Activated B cell treated with CpG ODN at 0.5 μM for 24 hours (primary cell): ENCODE measurements at regions not wholly inside any gene's neighbourhood (a gene's known extent, or its start where the extent isn't known, plus 50 kb on each side); places are given as distances from the start of the nearest gene placed in this dataset.

ENCODE experiments used
- ATAC-seq: fragments of 200-7000 bp; cut with Tn5 transposase; one replicate; pipeline ENCODE4 v1.10.0; 2021; ENCODE audit warnings: low read depth, mild to moderate bottlenecking, moderate library complexity
- CTCF ChIA-PET: fragments of 350-600 bp; sonication (Branson Sonifier 250); formaldehyde crosslinking; loops from one replicate; lab custom pipeline; 2021; ENCODE audit warnings: antibody characterized with exemption; lab: Charles Lee
- POLR2A ChIA-PET: fragments of 350-600 bp; sonication (Branson Sonifier 250); formaldehyde crosslinking; loops from one replicate; lab custom pipeline; 2021; ENCODE audit warnings: antibody characterized with exemption; lab: Charles Lee
- DNase-seq: peaks from one replicate; pipeline ENCODE4 v3.0.0; 2022
- H3K27ac Mint-ChIP-seq: one replicate; pipeline ENCODE4 v1.8.0; 2020; ENCODE audit warnings: mixed read lengths
- H3K27me3 Mint-ChIP-seq: one replicate; pipeline ENCODE4 v1.8.0; 2021; ENCODE audit warnings: mixed read lengths
- H3K36me3 Mint-ChIP-seq: one replicate; pipeline ENCODE4 v1.8.0; 2021; ENCODE audit warnings: low read depth, mixed read lengths
- H3K4me1 Mint-ChIP-seq: one replicate; pipeline ENCODE4 v1.8.0; 2021; ENCODE audit warnings: mixed read lengths
- H3K4me3 Mint-ChIP-seq: one replicate; pipeline ENCODE4 v1.8.0; 2020; ENCODE audit warnings: mild to moderate bottlenecking, mixed read lengths
- H3K9me3 Mint-ChIP-seq: one replicate; pipeline ENCODE4 v1.8.0; 2020; ENCODE audit warnings: mixed read lengths
- intact Hi-C: fragments of 100-400 bp; cut with micrococcal nuclease; formaldehyde crosslinking; loops from one replicate; pipeline ENCODE4 v1.15.1; 2024
- TF ChIP-seq, protein P1 (sequence below): fragments of 200-600 bp; IDR thresholded peaks from one replicate; pipeline ENCODE4 v1.8.0; 2022; ENCODE audit warnings: antibody characterized with exemption, mild to moderate bottlenecking

GRCh38 chr4:29046781-29047180 is 1673.4 kb upstream of the PCDH7 start:
- Mint-ChIP-seq H3K27ac (no peak overlapping the region), H3K9me3 (peaks cover 2% of the 10 kb centered on the region), H3K27me3 (no peaks in the 10 kb centered on the region), H3K4me1 (no peaks in the 10 kb centered on the region), H3K36me3 (no peaks in the 10 kb centered on the region), H3K4me3 (no peak overlapping the region)
- DNase-seq (no peak), ATAC-seq (no peak)
- TF ChIP-seq, protein P1, sequence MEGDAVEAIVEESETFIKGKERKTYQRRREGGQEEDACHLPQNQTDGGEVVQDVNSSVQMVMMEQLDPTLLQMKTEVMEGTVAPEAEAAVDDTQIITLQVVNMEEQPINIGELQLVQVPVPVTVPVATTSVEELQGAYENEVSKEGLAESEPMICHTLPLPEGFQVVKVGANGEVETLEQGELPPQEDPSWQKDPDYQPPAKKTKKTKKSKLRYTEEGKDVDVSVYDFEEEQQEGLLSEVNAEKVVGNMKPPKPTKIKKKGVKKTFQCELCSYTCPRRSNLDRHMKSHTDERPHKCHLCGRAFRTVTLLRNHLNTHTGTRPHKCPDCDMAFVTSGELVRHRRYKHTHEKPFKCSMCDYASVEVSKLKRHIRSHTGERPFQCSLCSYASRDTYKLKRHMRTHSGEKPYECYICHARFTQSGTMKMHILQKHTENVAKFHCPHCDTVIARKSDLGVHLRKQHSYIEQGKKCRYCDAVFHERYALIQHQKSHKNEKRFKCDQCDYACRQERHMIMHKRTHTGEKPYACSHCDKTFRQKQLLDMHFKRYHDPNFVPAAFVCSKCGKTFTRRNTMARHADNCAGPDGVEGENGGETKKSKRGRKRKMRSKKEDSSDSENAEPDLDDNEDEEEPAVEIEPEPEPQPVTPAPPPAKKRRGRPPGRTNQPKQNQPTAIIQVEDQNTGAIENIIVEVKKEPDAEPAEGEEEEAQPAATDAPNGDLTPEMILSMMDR = no peak
- CTCF ChIA-PET = no interaction called here
- intact Hi-C loops = no loop called here
- POLR2A ChIA-PET = no interaction called here

DNA sequence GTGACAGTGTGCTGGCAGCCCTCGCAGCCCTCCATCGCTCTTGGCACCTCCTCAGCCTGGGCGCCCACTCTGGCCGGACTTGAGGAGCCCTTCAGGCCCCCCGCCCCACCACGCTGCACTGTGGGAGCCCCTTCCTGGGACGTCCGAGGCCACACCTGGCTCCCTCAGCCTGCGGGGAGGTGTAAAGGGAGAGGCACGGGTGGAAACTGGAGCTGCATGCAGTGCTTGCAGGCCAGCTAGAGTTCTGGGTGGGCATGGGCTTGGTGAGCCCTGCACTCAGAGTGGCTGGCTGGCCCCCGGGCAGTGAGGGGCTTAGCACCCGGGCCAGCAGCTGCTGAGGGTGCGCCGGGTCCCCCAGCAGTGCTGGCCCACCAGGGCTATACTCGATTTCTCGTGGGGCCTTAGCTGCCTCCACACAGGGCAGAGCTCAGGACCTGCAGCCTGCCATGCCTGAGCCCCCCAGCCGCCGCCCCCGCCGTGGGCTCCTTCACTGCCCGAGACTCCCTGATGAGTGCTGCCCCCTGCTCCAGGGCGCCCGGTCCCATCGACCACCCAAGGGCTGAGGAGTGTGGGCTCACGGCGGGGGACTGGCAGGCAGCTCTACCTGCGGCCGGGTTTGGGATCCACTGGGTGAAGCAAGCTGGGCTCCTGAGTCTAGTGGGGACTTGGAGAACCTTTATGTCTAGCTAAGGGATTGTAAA is 1672.7 kb upstream of the PCDH7 start:
- H3K4me3 Mint-ChIP-seq = no peak overlapping the region
- no peak overlapping the region for H3K27ac Mint-ChIP-seq
- H3K4me1 Mint-ChIP-seq = no peaks in the 10 kb centered on the region
- ATAC-seq (no peak), DNase-seq (no peak)
- POLR2A ChIA-PET = no interaction called here
- peaks cover 2% of the 10 kb centered on the region for H3K9me3 Mint-ChIP-seq
- no peaks in the 10 kb centered on the region for H3K36me3 Mint-ChIP-seq
- TF ChIP-seq, protein P1 = no peak
- no peaks in the 10 kb centered on the region for H3K27me3 Mint-ChIP-seq
- intact Hi-C loops = no loop called here
- CTCF ChIA-PET = no interaction called here

GRCh38 chr4:29051381-29051965 is 1668.7 kb upstream of the PCDH7 start:
- intact Hi-C loops = no loop called here
- Mint-ChIP-seq H3K4me3 (no peak overlapping the region), H3K4me1 (no peaks in the 10 kb centered on the region), H3K36me3 (no peaks in the 10 kb centered on the region), H3K9me3 (peaks cover 3% of the 10 kb centered on the region), H3K27me3 (no peaks in the 10 kb centered on the region), H3K27ac (no peak overlapping the region)
- POLR2A ChIA-PET = no interaction called here
- ATAC-seq = no peak
- TF ChIP-seq, protein P1 = no peak
- CTCF ChIA-PET = no interaction called here
- no peak for DNase-seq

DNA sequence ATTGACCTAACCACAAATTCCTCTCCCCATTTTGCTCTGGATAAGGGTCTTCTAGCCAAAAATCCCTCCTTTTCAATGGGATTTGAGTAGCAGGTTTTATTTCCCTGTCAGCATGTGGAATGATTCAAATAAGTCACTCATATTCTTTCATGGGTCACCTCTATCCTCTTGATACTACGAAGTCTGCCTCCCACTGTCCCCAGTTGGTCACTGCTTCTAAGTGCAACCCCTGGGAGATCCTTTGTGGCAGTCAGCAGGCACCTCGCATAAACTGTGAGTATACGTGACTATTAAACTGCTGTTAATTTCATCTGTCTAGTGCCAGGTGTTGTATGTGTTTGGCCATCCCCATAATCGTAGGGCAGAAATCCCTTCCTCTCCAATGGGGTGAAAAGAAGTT is 1667.9 kb upstream of the PCDH7 start:
- TF ChIP-seq, protein P1 = no peak
- intact Hi-C loops = no loop called here
- no peak for ATAC-seq
- peaks cover 3% of the 10 kb centered on the region for H3K9me3 Mint-ChIP-seq
- ChIA-PET CTCF (no interaction called here), POLR2A (no interaction called here)
- no peak overlapping the region for H3K27ac Mint-ChIP-seq
- no peaks in the 10 kb centered on the region for H3K4me1 Mint-ChIP-seq
- H3K27me3 Mint-ChIP-seq = no peaks in the 10 kb centered on the region
- no peaks in the 10 kb centered on the region for H3K36me3 Mint-ChIP-seq
- no peak for DNase-seq
- no peak overlapping the region for H3K4me3 Mint-ChIP-seq

GRCh38 chr4:29058531-29058930 is 1661.6 kb upstream of the PCDH7 start:
- TF ChIP-seq, protein P1 = no peak
- H3K27me3 Mint-ChIP-seq = no peaks in the 10 kb centered on the region
- ChIA-PET POLR2A (no interaction called here), CTCF (no interaction called here)
- DNase-seq (no peak), ATAC-seq (no peak)
- peaks cover 5% of the 10 kb centered on the region for H3K9me3 Mint-ChIP-seq
- no peak overlapping the region for H3K4me3 Mint-ChIP-seq
- H3K4me1 Mint-ChIP-seq = no peaks in the 10 kb centered on the region
- no peaks in the 10 kb centered on the region for H3K36me3 Mint-ChIP-seq
- intact Hi-C loops = no loop called here
- no peak overlapping the region for H3K27ac Mint-ChIP-seq
